IPS-NIHi7 (cell line): ENCODE measurements at regions not wholly inside any gene's neighbourhood (a gene's known extent, or its start where the extent isn't known, plus 50 kb on each side); places are given as distances from the start of the nearest gene placed in this dataset.
A peak's percentile ranks its signal among the peaks of the same experiment; 100 is the strongest.

Experiments
- DNase-seq: peaks from one replicate; pipeline ENCODE4 v3.0.0; 2012; ENCODE audit warnings: mixed read lengths; ENCODE audit errors: extremely low spot score

DNA sequence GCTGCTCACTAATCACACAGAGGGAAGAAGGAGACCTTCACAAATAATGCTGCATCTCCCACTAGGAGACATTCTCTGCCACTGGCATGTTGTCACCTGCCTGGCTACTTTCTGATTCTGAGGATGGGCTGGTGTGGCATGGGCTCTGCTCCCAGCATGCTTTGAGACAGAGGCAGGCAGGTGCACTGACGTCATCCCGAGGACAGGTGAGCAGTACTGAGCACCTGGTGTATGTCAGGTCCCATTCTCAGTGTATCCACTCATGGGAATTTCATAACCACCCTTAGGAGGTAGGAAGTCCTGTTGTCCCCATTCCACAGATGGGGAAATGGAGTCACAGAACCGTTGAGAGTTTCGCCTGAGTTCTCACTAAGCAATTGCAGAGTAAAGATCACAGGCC is 597.9 kb downstream of the VRK1 start:
- no peak for DNase-seq

DNA sequence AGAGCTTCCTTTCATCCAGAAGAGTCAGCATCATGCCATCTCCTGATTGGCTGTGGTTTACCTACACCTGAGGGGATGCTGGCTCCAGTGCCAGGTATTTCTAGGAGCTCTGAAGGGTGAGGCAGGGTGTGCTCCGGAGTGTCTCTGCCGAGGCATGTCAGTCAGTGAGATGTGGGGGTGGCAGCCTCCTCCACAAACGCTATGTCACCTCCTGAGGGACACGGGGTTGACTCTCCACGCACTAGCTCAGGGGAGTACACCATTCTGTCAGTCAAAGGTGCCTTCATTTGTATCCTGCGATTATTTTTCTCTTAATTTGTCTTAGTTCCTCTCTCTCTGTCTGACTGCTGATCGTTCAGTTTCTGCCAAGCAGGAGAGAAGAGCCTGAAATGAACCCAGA is 604.5 kb downstream of the VRK1 start:
- no peak for DNase-seq

DNA sequence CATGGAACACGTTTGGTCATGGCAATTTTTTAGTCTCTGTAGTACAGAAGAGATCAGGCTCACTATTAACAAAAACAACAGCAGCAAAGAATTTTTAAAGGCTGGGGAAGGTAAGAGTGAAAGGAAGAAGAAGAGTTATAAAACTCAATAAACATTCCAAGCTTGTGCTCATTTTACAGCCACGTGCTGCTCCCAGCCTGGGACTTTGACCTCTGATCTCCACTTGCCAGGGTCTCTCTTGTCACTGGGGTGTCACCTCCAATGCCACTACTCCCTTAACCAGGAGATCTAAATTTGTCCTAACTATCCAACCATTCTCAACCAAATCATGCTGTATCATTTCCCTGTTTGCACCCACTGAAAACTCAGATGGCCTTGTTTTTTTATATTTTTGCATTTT is 605.1 kb downstream of the VRK1 start:
- no peak for DNase-seq

DNA sequence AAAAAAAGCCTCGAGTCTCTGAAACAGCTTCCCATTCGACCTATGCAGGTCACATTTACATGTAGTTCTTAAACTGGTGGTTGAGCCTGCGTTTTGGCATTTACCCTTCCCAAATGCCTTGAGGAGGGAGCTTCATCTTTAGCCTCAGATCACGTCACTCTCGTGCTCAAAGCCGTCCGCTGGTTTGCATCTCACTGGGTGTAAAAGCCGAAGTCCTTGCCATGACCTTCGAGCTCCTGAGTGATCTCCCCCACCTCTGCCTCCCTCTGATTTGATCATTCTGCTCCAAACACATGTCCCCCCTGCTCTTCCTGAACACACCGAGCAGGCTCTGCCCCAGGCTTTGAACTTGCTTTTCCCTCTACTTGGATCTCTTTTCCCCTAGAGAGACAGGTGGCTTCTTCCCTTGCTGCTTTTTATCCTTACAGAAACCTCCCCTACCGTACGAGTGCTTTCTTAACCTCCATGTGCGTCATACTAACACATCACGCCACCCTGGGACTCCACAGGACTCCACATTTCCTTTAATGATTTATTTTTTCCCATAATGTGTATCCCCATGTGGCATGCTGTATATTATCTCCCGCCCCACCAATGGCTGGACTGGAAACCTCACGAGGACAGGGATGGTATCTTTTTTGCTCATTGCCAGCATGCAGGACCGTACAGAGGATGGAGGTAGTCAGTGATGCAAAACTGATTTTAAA is 610.7 kb downstream of the VRK1 start:
- no peak for DNase-seq

DNA sequence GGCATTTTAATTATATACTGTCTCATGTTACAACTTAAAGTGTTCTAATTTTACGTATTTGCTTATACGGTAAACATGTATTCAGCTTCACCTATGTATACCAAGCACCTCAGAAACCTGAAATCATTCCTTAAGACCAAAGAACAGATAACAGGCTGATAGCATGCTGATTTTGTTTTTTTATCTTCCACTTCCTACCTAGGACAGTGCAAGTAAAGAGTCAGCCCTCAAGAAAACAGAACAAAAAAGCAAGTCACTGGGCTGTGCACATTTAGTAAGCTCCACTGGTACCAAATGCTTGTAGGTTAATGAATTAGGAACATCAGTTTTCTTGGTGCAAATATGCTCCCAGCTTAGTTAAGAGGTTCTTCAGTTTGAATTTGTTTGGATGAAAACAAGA is 611.3 kb downstream of the VRK1 start:
- DNase-seq = no peak

DNA sequence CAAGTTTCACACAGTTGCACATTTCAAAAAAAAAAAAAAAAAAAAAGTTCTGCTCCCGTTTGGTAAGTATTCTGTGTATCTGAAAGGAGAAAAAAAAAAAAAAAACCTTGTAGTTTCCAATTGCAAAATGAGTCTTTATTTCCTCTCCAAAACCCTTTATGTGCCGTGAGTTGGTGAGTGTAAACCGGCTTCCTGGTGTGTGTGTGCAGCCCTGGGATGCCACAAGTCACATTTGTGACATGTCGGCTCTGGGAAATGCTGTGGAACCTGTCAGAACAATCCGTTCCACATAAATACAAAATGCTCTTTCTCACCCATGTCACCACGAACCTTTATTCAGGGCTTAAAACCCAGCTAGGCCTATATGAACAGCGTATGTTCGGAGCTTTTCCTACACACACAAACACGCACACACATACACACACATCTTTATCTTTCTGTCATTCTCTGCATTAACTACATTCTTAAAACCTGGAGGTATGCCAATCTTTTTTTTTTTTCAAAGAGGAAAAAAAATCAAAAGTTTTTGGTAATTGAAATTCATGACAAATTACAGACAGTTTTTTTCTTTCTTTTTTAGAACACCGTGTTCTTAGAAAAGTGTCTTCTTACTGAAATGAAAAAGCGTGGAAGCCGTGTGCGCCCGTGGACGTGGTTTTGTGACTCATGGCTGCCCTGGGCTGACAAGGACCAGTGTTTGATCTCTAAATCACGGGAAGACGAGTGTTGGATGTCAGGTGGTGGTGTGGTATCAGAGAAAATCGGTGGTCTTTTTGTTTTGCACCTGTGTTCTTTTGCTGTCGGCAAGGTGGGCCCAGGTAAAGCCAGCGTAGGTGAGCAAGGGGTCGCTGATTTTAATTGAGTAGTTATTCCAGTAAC is 612.0 kb downstream of the VRK1 start:
- no peak for DNase-seq

DNA sequence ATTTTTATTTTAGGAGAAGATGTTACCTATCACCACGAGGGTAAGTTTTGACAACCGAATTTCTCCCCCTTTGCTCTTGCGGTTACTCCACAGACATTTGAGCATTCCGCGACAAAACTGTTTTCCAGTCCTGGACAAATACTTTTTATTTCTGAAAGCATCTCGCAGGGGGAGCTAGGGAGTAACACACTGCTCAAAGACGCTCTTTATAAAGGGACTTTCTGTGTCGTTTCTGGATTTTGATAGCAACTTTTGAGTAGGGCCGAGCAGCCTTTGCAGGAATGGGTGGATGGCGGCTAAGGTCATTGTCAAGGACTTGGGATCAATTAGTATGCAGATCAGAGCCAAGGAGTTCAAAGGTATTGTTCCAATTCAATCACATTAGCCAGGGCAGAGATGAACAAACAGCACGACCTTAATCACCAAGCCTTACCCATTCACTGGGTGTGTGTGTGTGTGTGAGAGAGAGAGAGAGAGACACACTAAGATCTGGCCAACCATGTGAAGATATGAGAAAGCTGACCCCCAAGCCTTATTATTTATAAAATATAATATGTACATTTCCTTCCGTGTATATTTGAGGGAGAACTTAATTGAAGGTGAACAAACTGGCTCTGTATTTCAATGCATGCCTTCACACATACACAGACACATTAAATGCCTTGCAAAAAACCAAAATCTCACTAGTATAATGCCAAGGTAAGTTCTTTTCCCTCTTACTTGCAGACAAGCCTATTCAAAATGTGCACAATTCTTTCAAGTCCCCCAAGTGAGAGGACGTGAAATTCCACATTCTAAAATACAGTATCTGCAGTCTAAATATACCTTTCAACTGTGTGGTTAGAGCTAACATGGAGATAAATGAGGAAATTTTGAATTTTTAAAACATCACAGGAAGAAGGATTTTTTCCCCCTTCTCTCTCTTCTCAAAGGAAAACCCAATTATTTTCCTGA is 613.8 kb downstream of the VRK1 start:
- no peak for DNase-seq

DNA sequence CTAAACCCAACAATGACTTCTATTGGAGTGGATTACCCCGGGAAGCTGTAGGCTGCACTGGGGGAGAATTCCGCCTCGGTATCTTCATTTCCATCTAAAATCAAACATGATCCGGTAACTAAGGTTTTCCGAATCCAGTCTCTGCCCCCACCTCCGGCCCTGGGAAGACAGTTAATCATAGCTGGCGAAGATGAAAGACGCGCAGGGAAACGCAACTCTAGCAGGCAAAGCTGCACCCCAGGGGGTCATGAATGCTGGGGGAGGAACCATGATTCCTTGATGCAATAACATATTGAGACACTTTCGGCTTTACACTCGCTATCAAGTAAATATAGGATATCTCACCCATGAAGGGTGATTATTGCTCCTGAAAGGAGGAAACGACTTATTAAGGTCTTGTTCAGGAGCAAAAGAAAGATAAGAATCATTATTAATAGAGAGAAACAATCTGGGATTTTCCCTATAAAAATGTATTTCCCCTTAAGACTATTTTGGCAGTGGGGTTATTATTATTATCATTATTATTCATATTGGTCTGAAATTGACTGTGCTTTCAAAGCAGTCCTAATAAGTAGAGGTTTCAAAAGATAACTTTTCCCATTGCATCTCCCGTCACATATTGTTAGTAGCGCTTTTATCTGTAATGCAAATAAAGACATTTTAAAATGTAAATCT is 614.9 kb downstream of the VRK1 start:
- no peak for DNase-seq

DNA sequence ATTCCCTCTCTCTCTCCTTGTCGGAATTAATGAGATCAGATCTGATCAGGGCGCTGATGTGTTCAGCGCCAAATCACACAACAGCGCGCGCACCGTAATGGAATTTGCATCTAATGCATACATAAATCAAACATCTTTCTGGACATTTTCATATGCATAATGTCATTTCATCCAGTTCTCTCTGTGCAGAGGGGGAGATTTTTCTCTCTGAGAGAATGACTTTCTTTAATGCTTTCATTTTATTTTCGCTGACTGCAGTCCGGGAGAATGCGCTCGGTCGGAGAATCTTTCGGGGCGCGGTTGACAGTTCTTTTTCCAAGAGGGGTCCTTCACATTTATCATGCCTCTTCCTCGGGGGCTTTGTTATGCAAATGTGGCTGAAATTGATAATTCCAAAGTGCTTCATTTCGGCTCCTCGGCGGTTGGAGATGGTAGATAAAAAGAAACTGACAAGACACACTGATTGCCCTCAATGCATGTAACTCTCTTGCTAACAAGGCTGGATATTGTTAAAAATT is 615.9 kb downstream of the VRK1 start:
- DNase-seq = no peak

DNA sequence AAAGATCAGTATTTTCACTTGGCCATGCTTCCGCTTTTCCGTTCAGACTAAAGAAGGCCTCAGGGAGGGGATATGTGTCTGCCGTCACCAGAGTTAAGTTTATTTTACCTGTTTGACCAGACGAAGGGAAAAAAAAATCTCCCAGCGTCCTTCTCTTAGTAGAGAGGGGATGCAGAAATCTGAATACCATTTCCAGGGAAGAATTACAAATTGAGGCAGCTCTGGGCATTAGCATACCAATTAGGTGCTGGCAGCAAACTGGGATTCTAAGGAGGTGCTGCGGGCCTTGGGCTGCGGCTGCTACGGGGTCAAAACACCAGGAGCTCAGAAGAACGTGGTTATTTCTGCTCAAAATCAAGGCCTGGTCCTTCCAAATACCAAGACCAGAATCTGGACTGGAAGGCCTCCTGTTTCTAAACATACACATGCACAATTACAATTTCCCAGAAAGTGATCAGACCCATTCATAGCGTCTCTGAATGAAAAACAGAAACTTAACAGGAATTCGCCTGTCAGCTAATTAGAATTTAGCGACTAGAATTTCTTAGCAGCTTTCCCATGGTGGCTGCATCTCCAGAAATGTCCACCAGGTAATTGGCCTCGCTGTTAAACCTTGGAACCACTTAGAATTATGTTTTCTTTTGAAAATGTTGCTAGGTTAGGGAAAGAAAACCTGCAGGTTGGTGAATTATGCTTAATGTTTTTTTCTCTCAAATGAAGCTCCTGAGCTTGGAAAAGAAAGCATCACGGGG is 617.0 kb downstream of the VRK1 start:
- peak; percentile 67 for DNase-seq

DNA sequence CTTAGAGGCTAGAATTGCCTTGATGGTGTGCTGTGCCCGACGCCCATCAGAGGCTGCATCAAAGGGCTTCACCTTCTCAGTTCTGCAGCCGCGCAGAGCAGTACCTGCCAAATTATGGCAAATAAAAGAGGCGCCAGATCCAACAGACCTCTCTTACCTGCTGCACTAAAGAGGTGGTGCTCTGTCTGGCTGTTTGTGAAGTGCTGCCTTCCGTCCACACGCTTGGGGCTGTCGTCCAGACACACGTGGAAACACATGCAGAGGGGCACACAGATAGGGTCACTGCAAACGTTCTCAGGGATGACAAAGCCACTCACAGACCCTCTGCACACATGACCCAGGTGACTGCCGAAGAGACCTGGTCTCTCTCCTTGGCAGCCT is 617.5 kb downstream of the VRK1 start:
- no peak for DNase-seq

DNA sequence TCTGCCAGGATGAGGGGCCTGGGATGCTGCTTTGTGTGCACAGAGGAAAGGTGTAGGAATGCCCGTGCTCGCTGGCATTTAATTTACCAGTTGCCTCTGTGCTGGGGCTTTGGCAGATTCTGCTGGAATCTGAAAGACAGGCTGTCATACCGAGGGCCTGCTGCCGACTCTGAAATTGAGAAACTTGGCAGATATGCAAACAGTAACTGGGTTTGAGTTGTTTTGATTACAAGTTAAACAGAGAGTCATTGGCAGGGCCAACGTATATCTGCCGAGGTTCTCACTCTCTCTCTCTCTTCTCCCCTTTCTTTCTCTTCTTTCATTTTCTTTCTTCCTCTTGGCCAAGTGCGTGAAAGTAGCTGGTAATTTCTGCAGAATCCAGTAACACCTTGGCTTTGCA is 618.7 kb downstream of the VRK1 start:
- no peak for DNase-seq

DNA sequence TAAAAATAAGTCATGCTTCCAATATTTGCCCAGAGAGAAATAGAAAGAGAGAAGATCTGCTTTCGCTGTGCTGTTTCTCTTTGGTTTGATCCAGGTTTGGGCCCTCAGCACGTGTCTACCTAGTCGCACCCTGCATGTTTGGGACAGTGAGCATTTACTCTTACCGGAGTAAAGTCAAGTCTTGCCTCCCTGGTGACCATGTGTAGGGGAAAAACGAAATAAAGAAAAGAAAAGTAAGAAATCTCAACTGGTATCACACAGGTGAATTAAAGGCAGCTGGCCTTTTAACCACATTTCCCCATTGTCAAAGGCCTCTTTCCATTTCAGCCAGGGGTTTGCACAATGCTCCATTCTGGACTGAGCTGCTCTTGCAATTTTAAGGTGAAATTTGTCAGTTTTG is 619.4 kb downstream of the VRK1 start:
- DNase-seq = no peak

DNA sequence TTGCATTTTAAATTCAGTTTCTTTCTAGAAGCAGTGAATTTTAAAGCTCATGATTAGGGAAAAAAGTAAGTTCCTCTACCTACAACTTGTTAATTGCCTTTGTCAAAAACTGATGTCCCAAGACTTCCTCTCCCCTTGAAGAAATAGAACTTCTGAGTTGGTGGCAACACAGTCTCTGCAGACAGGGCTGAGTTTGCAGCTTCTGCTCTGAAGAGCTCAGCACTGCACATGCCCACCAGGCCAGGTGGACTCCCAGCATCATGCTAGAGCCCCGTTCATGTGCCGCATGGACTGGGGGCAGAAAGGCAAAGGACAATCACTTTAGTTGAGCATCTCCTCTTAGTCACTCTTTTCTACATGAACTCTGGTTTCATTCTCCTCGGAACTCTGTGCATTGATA is 620.1 kb downstream of the VRK1 start:
- DNase-seq = no peak

DNA sequence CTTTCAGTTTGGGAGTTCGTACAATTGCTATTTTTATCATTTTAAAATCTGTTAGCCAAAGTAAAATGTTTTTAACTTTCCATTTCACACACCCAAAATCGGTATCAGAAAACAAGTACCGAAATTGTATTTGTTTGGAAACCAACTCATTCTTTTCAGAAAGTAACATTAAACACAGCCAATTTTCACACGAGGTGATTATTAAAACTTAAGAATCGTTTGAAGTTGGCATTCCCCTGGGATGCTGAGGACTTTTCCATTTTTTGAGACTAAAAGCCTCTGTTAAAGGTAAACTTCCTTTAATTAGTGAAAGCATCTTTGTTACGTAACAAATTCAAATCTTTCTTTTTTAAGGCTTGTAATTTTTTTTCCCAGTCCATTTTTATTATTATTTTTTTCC is 623.0 kb downstream of the VRK1 start:
- DNase-seq = no peak

DNA sequence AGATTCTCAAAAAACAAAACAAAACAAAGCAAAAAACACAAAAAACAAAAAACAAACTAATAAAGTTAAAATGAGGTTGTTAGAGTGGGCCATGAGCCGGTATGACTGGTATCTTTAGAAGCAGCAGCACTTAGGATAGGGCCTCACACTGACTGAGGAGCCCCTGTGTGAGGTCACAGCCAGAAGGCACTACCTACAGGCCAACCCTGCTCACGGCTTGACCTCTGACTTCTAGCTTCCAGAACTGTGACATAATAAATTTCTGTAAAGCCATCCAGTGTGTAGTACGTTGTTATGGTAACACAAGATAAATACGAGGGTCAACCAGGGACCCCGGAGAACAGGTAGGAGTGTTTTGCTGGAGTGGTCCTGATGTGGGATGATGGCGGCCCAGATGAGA is 629.6 kb downstream of the VRK1 start:
- DNase-seq = no peak

DNA sequence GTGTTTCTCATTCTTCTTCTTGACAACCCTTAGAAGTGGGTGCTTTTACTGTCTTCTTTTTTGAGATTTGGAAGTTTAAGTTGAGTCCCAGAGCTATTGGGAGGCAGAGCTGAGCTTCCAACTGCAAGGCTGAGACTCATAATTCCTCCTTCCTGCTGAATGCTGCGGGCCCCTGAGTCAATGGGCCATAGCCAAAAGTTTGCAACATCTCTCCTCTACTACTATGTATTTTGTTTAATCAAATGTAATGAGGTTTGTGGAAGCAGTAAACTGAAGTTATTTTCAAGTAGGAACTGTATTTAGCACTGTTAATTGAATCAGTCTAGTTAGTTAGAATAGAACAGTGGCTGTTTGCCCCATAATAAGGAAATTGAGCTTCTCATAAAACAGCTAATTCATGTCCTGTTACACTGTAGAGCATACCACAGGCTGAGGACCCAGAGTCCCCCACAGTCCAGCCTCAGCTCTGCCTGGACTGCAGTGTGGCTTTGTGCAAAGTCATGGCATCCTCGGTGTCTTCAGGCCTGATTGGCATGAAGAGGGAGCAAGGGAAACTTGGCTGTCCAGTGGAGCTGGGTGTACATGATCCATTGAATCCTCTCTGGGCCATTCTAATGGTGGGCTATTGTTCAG is 631.7 kb downstream of the VRK1 start:
- no peak for DNase-seq

DNA sequence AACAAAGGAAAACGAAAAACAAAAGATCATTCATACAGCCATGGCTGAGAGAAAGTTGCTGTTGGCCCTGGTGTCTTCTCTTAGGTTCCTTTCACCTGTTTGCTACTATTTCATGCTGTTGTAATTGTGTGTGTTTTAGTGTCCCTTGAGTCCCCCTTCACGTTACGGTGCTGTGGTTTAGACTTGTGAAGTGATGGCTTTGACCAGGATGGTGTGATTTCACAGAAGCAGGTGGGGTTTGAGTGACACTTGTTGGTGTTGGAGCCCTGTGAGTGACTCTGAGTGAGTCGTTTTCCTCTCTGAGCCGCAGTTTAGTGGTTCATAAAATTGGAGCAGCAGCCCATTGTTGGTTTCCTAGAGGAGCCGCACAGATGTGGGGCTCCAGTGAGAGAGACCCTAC is 635.4 kb downstream of the VRK1 start:
- no peak for DNase-seq

DNA sequence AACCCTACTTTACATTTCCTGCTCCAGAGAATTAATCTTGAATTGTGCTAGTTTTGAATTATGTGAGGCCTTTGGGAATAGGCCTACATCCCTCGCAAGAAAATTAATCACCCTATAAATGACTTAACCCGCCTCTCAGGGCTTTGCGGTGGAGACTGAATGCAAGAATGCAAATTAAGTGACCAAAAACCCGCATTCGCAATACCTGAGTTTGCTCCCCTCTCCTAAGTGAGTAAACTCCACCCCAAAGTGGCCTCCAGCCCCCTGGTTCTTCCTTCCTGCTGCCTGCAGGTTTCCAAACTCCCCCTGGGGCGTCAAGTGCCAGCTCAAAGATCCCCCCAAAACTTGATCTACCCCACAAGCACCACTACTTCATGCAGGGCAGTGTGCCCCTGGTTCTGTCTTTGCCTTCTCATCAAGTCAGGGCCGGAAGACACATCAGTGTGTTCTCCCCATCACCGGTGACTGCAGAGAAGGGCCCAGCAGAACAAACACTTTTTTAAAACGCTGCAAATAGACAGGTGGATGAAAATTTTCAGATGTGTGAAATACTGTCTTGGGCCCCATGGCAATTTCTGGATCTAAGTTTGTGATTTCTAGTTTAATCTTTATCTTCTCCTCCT is 644.7 kb downstream of the VRK1 start:
- no peak for DNase-seq

DNA sequence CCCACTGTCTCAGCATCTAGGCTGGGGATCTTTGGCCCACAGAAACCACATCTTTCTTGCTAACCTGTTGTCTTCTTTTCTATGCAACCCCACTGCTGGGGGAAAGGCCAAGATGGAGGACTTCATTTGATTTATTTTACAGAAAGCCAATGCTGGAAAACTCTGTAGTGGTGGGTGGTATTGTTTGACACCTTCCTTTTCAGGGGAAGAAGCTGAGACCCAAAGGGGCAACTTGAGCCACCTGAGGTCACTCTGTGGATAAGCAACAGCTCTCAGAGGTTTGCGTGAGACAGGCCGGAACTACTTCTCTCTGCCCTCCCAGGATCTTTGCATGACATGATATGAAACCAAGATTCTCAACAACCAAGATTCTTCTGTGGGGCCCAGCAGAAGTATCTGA is 645.2 kb downstream of the VRK1 start:
- DNase-seq = no peak
